Head of caudate nucleus (tissue), 42 donors: ENCODE measurements at regions not wholly inside any gene's neighbourhood (a gene's known extent, or its start where the extent isn't known, plus 50 kb on each side); places are given as distances from the start of the nearest gene placed in this dataset.

ENCODE experiments used
- DNase-seq, 42 donors: peaks; one replicate each; pipeline versions ENCODE4 v3.0.0 to v3.0.0-alpha.2; 2020 to 2021; ENCODE audit warnings: mixed read lengths in 7 of 42
- intact Hi-C: fragments of 100-400 bp; cut with DNase I; formaldehyde crosslinking; loops from one replicate; pipeline ENCODE4 v1.15.0; 2022

DNA sequence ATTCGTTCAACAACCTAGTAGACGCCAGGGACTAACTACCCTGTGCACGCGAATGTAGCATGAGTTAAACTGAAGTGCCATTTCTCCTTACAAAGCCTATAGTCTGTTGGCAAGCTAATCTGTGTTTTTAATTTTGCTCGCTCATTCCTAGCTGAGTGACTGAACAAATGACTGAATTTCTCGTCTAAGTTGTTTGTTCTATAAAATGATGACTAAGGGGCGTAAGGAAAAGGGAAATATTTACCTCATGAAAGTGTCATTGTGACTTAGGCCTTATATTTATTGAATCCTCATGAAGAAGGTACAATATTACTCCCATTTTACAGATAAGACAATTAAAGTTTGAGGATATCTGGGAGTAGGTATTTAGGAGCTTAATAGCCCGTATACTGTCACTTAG is 818.3 kb upstream of the ALCAM start:
- intact Hi-C loops, result no loop called here
- no peak for DNase-seq

GRCh38 chr3:104549099-104549714 is 817.5 kb upstream of the ALCAM start:
- DNase-seq, result no peak
- intact Hi-C loops, result no loop called here

- no peak for DNase-seq
- intact Hi-C loops, result no loop called here
Observed at GRCh38 chr3:104553121-104553520, 813.6 kb upstream of the ALCAM start.

DNA sequence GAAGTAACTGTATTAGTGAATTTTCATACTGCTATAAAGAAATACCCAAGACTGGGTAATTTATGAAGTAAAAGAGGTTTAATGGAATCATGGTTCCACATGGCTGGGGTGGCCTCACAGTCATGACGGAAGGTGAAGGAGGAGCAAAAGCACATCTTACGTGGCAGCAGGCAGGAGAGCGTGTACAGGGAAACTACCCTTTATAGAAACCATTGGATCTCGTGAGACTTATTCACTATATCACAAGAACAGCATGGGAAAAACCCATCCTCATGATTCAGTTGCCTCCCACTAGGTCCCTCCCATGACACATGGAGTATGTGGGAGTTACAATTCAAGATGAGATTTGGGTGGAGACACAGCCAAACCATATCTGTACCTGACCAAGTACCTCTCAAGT is 812.3 kb upstream of the ALCAM start:
- intact Hi-C loops, result no loop called here
- DNase-seq, result no peak

- no peak for DNase-seq
- intact Hi-C loops, result no loop called here
Observed at GRCh38 chr3:104555728-104556127, 811.0 kb upstream of the ALCAM start.

- DNase-seq, result peak in 4 of 42 donors; percentile 3 to 41 (median 6)
- intact Hi-C loops, result no loop called here
Observed at GRCh38 chr3:104556372-104557078, 810.2 kb upstream of the ALCAM start.

GRCh38 chr3:104561324-104561723 is 805.4 kb upstream of the ALCAM start:
- intact Hi-C loops, result no loop called here
- no peak for DNase-seq

DNA sequence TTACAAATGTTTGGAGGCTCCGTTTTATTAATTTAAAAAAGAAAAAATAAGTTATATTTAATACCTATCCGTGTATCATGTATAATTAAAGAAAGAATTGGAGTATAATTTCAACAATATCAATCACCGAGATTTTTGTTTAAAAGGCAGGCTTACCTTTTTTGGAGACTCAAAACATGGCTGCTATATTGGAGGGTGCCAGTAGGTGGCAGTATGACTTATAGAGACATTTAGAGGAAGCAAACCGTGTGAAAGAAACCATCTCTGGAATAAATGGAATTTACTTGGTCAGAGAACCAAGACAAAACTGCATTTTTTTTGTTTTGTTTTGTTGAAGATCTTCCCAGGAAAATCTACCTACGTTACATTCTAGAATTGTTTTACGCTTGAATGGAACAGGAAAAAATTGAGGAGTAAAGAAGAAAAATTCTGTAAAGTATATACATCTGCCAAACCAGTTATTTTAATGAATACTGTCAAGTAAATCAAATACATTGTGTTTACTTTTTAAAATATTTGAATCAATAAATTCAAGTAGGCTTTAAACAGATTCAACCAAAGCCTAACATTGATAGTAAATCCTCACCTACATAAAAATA is 802.6 kb upstream of the ALCAM start:
- DNase-seq, result peak in 32 of 42 donors; percentile 1 to 85 (median 48)
- intact Hi-C loops, result no loop called here

GRCh38 chr3:104566054-104566453 is 800.7 kb upstream of the ALCAM start:
- DNase-seq, result no peak
- intact Hi-C loops, result no loop called here

GRCh38 chr3:104575634-104576033 is 791.1 kb upstream of the ALCAM start:
- DNase-seq, result no peak
- intact Hi-C loops, result no loop called here

DNA sequence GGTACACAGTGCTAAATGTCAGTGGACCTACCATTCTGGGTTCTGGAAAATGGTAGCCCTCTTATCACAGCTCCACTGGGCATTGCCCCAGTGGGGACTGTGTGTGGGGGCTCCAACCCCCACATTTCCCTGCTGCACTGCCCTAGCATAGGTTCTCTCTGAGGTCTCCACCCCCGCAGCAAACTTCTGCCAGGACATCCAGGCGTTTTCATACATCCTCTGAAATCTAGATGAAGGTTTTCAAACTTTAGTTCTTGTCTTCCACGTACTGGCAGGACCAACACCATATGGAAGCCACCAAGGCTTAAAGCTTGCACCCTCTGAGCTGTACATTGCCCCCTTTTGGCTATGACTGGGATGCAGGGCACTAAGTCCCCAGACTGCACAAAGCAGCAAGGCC is 788.2 kb upstream of the ALCAM start:
- no peak for DNase-seq
- intact Hi-C loops, result no loop called here

- DNase-seq, result no peak
- intact Hi-C loops, result no loop called here
Observed at GRCh38 chr3:104582092-104582491, 784.6 kb upstream of the ALCAM start.

DNA sequence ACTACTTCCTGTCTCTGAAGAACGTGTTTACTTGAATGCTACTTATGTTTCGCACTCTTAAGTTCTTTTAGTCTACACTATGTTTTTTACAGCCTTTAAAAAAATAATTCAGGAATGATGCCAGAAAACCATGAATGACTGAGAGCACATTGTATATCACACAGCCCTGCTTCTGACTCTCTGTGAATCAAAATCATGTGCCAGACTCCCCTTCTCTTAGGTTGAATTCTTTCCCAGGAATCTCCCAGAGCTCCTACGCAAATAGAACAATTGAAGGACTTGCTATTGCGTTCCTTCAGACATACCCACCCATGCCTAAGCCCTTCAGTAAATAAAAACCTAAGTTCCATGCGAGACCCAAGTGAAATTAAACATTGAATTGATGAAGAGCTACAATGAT is 782.0 kb upstream of the ALCAM start:
- no peak for DNase-seq
- intact Hi-C loops, result no loop called here

DNA sequence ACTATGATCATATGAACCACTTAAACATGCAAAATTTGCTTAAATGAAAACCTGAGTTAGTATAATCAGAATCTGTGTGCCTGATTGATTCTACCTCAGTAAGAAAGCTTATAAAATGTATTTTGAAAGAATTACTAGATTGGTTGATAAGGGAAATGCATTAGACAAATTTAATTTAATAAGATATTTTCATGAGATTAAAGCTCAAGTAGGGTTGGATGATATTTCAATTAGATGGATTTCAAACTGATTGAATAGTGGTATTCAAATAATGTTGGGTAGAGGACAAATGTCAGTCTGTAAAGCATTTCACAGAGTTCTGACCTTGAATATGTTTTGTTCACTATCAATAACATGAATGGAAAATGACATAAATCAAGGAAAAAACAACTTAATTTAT is 780.4 kb upstream of the ALCAM start:
- no peak for DNase-seq
- intact Hi-C loops, result no loop called here

DNA sequence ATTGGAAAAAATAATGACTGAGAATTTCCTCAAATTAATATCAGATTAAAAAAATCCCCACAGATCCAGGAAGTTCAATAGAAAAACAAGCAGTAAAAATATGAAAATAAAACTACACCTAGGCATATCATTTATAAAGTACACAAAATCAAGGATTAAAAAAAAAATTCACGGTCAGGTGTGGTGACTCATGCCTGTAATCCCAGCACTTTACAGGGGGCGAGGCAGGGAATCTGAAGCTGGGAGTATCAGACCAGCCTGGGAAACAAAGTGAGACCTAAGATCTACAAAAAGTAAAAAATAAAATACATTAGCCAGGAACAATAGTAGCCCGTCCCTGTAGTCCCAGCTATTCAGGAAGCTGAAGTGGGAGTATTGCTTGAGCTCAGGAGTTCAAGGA is 778.3 kb upstream of the ALCAM start:
- no peak for DNase-seq

GRCh38 chr3:104591776-104592175 is 774.9 kb upstream of the ALCAM start:
- DNase-seq, result no peak
- intact Hi-C loops, result no loop called here

More for the DNA sequence above, 778.3 kb upstream of the ALCAM start:
- intact Hi-C loops, result no loop called here

DNA sequence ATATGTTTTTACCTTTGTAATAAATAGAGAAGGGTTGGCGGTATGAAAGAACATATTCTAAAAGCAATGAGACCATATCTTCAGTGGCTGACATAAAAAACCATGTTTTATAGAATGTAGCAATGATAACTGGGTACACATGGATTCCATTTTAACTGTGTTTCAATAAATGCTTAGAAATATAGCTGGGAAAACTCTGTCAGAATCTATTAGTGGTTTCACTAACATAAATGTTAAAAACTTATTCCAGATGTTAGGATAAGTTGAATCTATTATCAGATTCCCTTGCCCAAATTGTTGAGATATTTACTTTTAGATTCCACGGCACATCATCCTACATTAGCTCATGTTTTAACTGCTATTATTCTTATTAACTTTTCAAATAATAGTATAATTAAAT is 772.2 kb upstream of the ALCAM start:
- no peak for DNase-seq
- intact Hi-C loops, result no loop called here

GRCh38 chr3:104596054-104596453 is 770.7 kb upstream of the ALCAM start:
- DNase-seq, result no peak
- intact Hi-C loops, result no loop called here

- peak in 17 of 42 donors; percentile 2 to 52 (median 22) for DNase-seq
- intact Hi-C loops, result no loop called here
Observed at GRCh38 chr3:104596551-104596950, 770.2 kb upstream of the ALCAM start.

DNA sequence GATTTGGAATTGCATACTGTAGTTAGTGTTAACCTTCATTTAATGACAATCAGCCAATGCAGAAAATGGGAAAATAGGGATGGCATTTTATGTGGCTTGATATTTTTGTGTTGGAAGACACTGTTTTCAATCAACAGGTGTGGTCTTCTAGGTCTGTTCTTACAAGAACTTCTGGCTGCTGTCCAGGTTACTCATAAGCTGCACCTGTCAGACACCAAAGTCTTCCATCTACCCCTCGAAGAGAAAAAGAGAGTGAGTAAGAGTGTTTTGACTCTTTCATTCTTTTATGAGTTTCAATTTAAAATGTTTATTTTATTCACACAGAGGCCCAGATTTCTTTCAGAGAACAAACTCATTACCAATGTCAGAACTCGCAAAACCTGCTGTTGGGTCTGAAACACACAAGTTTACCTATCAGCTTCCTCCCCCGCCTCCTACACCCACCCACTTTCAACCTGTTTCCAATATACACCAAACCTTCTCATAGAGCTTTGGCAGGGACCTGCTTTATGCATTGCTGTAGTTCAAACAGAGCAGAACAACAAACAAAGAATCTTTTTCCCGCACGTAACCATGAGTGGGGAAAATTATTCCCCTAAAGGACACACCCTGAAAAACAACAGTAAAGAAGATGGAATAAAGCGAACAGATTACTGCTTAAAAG is 767.7 kb upstream of the ALCAM start:
- intact Hi-C loops, result no loop called here
- no peak for DNase-seq
